Fibroblast of pulmonary artery (primary cell): ENCODE measurements at regions not wholly inside any gene's neighbourhood (a gene's known extent, or its start where the extent isn't known, plus 50 kb on each side); places are given as distances from the start of the nearest gene placed in this dataset.
"Not testable (repeated sequence)": the region's sequence is repeated elsewhere in the genome, so short reads cannot be mapped to it uniquely, and the experiment has no call there.

Experiments used
- DNase-seq: peaks from one replicate; pipeline ENCODE4 v3.0.0-alpha.2; 2010; ENCODE audit warnings: low read depth
- H3K4me3 ChIP-seq: replicated peaks from 2 replicates; pipeline ENCODE4 v1.5.1; 2011; ENCODE audit warnings: low read depth, mild to moderate bottlenecking, control low read depth, low read length, moderate library complexity
- CTCF ChIP-seq: IDR thresholded peaks from 2 replicates; pipeline ENCODE4 v1.5.1; 2011; ENCODE audit warnings: mild to moderate bottlenecking, control low read depth, low read length, inconsistent platforms; ENCODE audit errors: missing control alignments

GRCh38 chr2:83282841-83283240 lies 1176.2 kb downstream of the SUCLG1 start:
- no peak overlapping the region for H3K4me3 ChIP-seq
- TF ChIP-seq CTCF: no peak
- DNase-seq: no peak

GRCh38 chr2:83282043-83282795 lies 1176.9 kb downstream of the SUCLG1 start:
- H3K4me3 ChIP-seq: no peak overlapping the region
- TF ChIP-seq CTCF: no peak
- DNase-seq: no peak

DNA sequence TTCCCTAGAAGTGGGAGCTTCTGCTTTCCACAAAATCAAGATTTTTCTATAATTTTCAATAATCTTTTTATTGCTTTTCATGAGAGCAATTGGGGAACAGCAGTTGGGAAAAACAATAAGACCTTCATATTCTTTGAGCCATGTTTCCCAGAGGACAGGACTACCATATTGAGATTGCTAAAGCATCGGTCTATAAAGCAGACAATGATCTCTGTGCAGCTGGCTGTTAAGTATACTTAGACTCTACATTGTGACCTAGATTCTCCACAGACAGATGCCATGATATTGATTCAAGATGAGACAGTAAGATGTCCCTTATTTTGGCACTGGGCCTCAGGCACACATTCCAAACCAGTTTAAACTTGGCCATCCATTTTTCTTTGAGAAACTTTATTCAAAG lies 1178.7 kb downstream of the SUCLG1 start:
- H3K4me3 ChIP-seq: no peak overlapping the region
- no peak for TF ChIP-seq CTCF
- no peak for DNase-seq

GRCh38 chr2:83273322-83273721 lies 1185.8 kb downstream of the SUCLG1 start:
- DNase-seq: no peak
- H3K4me3 ChIP-seq: no peak overlapping the region
- TF ChIP-seq CTCF: no peak

- H3K4me3 ChIP-seq: no peak overlapping the region
- no peak for TF ChIP-seq CTCF
- no peak for DNase-seq
These were observed 1197.4 kb downstream of the SUCLG1 start for GRCh38 chr2:83261591-83262136.

DNA sequence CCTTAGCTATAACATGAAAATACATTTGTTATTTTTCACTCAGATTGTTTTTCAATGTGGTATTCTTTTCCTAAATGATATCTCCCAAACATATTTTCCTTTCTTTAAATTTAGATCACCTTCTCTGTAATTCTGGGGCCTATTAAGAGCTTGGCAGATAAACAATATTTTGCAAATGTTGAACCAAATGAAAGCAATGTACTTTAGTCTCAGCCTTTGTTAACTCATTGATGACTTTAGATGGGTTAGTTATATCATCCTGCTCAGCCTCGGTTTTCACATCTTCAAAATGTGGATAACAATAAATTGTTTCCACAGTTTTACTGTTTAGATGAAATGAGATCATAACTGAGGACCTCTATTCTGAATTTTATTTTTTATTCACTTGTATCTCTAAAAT lies 1205.2 kb downstream of the SUCLG1 start:
- TF ChIP-seq CTCF: no peak
- DNase-seq: no peak
- H3K4me3 ChIP-seq: no peak overlapping the region

DNA sequence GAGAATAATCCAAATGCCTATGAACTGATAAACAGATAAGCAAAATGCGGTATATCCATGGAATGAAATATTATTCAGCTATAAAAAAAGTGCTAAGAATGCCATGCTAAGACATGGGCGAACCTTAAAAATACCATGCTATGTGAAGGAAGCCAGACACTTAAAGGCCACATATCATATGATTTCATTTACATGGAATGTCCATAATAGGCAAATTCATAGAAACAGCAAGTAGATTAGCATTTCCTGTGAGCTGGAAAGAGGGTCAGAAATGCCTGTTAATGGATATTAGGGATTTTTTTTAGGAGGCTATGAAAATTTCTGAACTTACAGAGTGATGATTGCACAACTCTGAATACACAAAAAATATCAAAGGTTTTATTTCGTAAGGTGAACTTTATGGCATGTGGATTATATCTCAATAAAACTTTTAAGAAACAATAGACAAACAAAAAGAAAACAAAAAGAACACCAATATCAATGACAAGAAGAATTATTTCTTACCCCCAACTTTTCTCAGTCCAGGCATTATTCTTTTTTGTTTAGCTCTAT lies 1207.7 kb downstream of the SUCLG1 start:
- no peak for TF ChIP-seq CTCF
- peak; percentile 1 for DNase-seq
- H3K4me3 ChIP-seq: no peak overlapping the region

GRCh38 chr2:83245806-83246537 lies 1213.1 kb downstream of the SUCLG1 start:
- H3K4me3 ChIP-seq, DNase-seq: not testable (repeated sequence)
